K562 (cell line): ENCODE measurements at regions not wholly inside any gene's neighbourhood (a gene's known extent, or its start where the extent isn't known, plus 50 kb on each side); places are given as distances from the start of the nearest gene placed in this dataset.

ENCODE experiments used
- AFF1 ChIP-seq, 2 experiments: fragments of 450-650 bp; IDR thresholded peaks; 2 replicates each; pipeline ENCODE4 v1.6.1; 2018; ENCODE audit warnings: mild to moderate bottlenecking in 2 of 2, low read depth in 1 of 2; ENCODE audit not compliant: partially characterized antibody in 2 of 2
- ARID1B ChIP-seq: fragments of 450-650 bp; IDR thresholded peaks from 2 replicates; pipeline ENCODE4 v1.6.1; 2016; ENCODE audit warnings: antibody characterized with exemption, mild to moderate bottlenecking, inconsistent platforms
- BACH1 ChIP-seq: fragments of 200-800 bp; sonication (Bioruptor generic); IDR thresholded peaks from 2 replicates; pipeline ENCODE4 v1.6.1; 2016; ENCODE audit warnings: missing genetic modification characterization, missing compliant biosample characterization
- CHAMP1 ChIP-seq: fragments of 450-650 bp; IDR thresholded peaks from 2 replicates; pipeline ENCODE4 v1.6.1; 2016; ENCODE audit warnings: mild to moderate bottlenecking
- DPF2 ChIP-seq: fragments of 450-650 bp; IDR thresholded peaks from 2 replicates; pipeline ENCODE4 v1.6.1; 2016
- E2F4 ChIP-seq: sonication (generic); formaldehyde crosslinking; IDR thresholded peaks from 2 replicates; pipeline ENCODE4 v1.8.0; 2022; ENCODE audit warnings: mild to moderate bottlenecking, low read depth, missing genetic modification reagents
- E2F8 ChIP-seq: fragments of 450-650 bp; IDR thresholded peaks from 2 replicates; pipeline ENCODE4 v1.7.1; 2018; ENCODE audit warnings: mild to moderate bottlenecking, low read depth; ENCODE audit not compliant: partially characterized antibody
- ETS1 ChIP-seq: conservative IDR thresholded peaks from 2 replicates; pipeline ENCODE4 v1.6.1; 2011; ENCODE audit warnings: low read depth, mild to moderate bottlenecking, low read length; ENCODE audit not compliant: control insufficient read depth
- FOSL1 ChIP-seq: fragments of 200-800 bp; sonication (Bioruptor generic); conservative IDR thresholded peaks from 2 replicates; pipeline ENCODE4 v1.6.1; 2016; ENCODE audit warnings: missing genetic modification characterization, missing compliant biosample characterization
- HMG20B ChIP-seq: fragments of 250-450 bp; sonication (Bioruptor Pico); IDR thresholded peaks from 2 replicates; pipeline ENCODE4 v1.5.0; 2021; ENCODE audit warnings: mild to moderate bottlenecking
- RFX5 ChIP-seq: IDR thresholded peaks from 2 replicates; pipeline ENCODE4 v1.6.1; 2011; ENCODE audit warnings: low read depth, mild to moderate bottlenecking, improper control_type of control experiment, low read length
- SMARCC2 ChIP-seq: fragments of 450-650 bp; IDR thresholded peaks from 2 replicates; pipeline ENCODE4 v1.6.1; 2017; ENCODE audit warnings: antibody characterized with exemption, moderate library complexity, mild to moderate bottlenecking, low read depth
- SRSF9 ChIP-seq: fragments of 200-400 bp; formaldehyde crosslinking; IDR thresholded peaks from 2 replicates; pipeline ENCODE4 v1.6.1; 2017; ENCODE audit warnings: low read depth, low read length, borderline replicate concordance
- SUPT5H ChIP-seq: fragments of 450-650 bp; IDR thresholded peaks from 2 replicates; pipeline ENCODE4 v1.6.1; 2016
- TBP ChIP-seq: optimal IDR thresholded peaks from 2 replicates; pipeline ENCODE3; 2011; ENCODE audit warnings: low read depth, low read length, improper control_type of control experiment
- ZNF217 ChIP-seq: sonication (generic); formaldehyde crosslinking; IDR thresholded peaks from 2 replicates; pipeline ENCODE4 v1.8.0; 2022; ENCODE audit warnings: mild to moderate bottlenecking, missing genetic modification reagents
- ZNF707 ChIP-seq: fragments of 250-450 bp; sonication (Bioruptor Pico); conservative IDR thresholded peaks from 2 replicates; pipeline ENCODE4 v1.8.0; 2022; ENCODE audit warnings: inconsistent platforms, mild to moderate bottlenecking, moderate library complexity

GRCh38 chr4:186820391-186820891, 96.8 kb upstream of the FAT1 start (continued):
- TF ChIP-seq ZNF217 (CRISPR knock-in tag), result no peak
- TF ChIP-seq DPF2, result peak; percentile 57
- peak; percentile 18; the same call in 1 of the 2 replicates for TF ChIP-seq SMARCC2
- no peak for TF ChIP-seq CHAMP1
- TF ChIP-seq HMG20B (CRISPR knock-in tag), result no peak
- TF ChIP-seq TBP, result no peak
- TF ChIP-seq ARID1B, result peak; percentile 37; the same call in 1 of the 2 replicates
- TF ChIP-seq E2F8, result no peak
- peak; percentile 60 for TF ChIP-seq FOSL1 (tag)
- no peak for TF ChIP-seq E2F4 (CRISPR knock-in tag)
- TF ChIP-seq SUPT5H, result no peak
- no peak for TF ChIP-seq ETS1
- no peak for TF ChIP-seq RFX5
- no peak for TF ChIP-seq BACH1
- no peak for TF ChIP-seq SRSF9
- no peak for TF ChIP-seq ZNF707
- TF ChIP-seq AFF1 (IDR thresholded peaks at IDR 0.05; ENCODE audit: low read depth in 1 of 2, partially characterized antibody in 2 of 2), result no peak
